Hepatocyte (in vitro differentiated cells): ENCODE measurements at regions not wholly inside any gene's neighbourhood (a gene's known extent, or its start where the extent isn't known, plus 50 kb on each side); places are given as distances from the start of the nearest gene placed in this dataset.

Experiments used
- CTCF ChIP-seq: fragments of 200-600 bp; sonication (generic); IDR thresholded peaks from 2 replicates; pipeline ENCODE4 v1.5.1; 2016; ENCODE audit warnings: antibody characterized with exemption, mild to moderate bottlenecking; ENCODE audit not compliant: poor library complexity
- EZH2 ChIP-seq: fragments of 200-600 bp; sonication (generic); IDR thresholded peaks from 2 replicates; pipeline ENCODE4 v1.6.1; 2016; ENCODE audit warnings: antibody characterized with exemption, mild to moderate bottlenecking, borderline replicate concordance

GRCh38 chr10:27618036-27618615 lies 114.0 kb downstream of the RAB18 start:
- no peak for TF ChIP-seq CTCF
- TF ChIP-seq EZH2, result no peak
